B cell (primary cell): ENCODE measurements at regions not wholly inside any gene's neighbourhood (a gene's known extent, or its start where the extent isn't known, plus 50 kb on each side); places are given as distances from the start of the nearest gene placed in this dataset.

Source experiments
- EZH2 ChIP-seq: IDR thresholded peaks from 2 replicates; pipeline ENCODE4 v1.6.1; 2012; ENCODE audit warnings: borderline replicate concordance, low read depth, mild to moderate bottlenecking, moderate library complexity, low read length; ENCODE audit not compliant: insufficient read depth, poor library complexity, severe bottlenecking
- TF ChIP-seq, protein P1 (sequence below): fragments of 200-600 bp; IDR thresholded peaks from one replicate; pipeline ENCODE4 v1.8.0; 2022; ENCODE audit warnings: antibody characterized with exemption, mild to moderate bottlenecking

- TF ChIP-seq, protein P1, sequence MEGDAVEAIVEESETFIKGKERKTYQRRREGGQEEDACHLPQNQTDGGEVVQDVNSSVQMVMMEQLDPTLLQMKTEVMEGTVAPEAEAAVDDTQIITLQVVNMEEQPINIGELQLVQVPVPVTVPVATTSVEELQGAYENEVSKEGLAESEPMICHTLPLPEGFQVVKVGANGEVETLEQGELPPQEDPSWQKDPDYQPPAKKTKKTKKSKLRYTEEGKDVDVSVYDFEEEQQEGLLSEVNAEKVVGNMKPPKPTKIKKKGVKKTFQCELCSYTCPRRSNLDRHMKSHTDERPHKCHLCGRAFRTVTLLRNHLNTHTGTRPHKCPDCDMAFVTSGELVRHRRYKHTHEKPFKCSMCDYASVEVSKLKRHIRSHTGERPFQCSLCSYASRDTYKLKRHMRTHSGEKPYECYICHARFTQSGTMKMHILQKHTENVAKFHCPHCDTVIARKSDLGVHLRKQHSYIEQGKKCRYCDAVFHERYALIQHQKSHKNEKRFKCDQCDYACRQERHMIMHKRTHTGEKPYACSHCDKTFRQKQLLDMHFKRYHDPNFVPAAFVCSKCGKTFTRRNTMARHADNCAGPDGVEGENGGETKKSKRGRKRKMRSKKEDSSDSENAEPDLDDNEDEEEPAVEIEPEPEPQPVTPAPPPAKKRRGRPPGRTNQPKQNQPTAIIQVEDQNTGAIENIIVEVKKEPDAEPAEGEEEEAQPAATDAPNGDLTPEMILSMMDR: no peak
- TF ChIP-seq EZH2: no peak
Measured at GRCh38 chr2:54041135-54041534, 70.3 kb upstream of the PSME4 start.
